ENCODE measurements at regions not wholly inside any gene's neighbourhood (a gene's known extent, or its start where the extent isn't known, plus 50 kb on each side); places are given as distances from the start of the nearest gene placed in this dataset.

DNA sequence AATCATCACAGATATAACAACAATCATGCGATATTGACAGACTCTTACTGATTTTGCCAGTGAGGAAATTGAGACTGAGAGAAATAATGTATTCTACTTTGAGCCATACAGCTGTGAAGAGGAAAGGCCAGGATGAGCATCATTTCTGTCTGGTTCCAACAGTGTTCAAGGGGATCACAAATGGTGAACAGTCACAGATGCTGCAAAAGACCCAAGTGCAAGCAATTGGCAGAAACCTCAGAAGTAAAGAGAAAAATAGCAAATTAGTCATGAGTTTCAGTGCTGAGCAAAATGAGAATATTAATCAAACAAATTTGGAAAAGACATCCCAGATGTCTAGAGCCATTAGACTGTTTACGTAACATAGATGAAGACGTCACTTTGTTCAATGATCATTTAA, 114.1 kb downstream of the RAB38 start:
- TF ChIP-seq, protein P1, sequence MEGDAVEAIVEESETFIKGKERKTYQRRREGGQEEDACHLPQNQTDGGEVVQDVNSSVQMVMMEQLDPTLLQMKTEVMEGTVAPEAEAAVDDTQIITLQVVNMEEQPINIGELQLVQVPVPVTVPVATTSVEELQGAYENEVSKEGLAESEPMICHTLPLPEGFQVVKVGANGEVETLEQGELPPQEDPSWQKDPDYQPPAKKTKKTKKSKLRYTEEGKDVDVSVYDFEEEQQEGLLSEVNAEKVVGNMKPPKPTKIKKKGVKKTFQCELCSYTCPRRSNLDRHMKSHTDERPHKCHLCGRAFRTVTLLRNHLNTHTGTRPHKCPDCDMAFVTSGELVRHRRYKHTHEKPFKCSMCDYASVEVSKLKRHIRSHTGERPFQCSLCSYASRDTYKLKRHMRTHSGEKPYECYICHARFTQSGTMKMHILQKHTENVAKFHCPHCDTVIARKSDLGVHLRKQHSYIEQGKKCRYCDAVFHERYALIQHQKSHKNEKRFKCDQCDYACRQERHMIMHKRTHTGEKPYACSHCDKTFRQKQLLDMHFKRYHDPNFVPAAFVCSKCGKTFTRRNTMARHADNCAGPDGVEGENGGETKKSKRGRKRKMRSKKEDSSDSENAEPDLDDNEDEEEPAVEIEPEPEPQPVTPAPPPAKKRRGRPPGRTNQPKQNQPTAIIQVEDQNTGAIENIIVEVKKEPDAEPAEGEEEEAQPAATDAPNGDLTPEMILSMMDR (IDR thresholded peaks at IDR 0.05), result no peak
- TF ChIP-seq EZH2 (IDR thresholded peaks at IDR 0.05), result no peak
